ENCODE measurements at regions not wholly inside any gene's neighbourhood (a gene's known extent, or its start where the extent isn't known, plus 50 kb on each side); places are given as distances from the start of the nearest gene placed in this dataset.

DNA sequence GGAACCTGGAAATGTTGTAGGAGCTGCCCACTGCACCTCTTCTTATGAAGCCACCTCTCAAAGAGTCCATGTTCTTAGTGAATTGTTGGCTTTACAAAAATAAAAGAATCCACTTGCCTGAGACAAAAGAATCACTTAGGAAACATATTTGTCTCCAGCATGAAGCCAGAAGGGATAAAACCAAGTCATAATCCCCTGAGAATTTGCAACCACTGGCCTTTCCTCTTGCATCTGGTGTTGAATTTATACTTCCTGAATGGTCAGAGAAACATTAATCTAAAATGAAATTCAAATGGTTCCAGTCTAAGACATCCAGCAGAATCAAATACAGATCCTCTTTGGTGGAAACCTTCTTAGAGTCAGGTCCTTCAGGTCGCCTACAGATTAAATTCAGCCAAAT is 192.5 kb upstream of the ECI2 start:
- TF ChIP-seq, protein P1, sequence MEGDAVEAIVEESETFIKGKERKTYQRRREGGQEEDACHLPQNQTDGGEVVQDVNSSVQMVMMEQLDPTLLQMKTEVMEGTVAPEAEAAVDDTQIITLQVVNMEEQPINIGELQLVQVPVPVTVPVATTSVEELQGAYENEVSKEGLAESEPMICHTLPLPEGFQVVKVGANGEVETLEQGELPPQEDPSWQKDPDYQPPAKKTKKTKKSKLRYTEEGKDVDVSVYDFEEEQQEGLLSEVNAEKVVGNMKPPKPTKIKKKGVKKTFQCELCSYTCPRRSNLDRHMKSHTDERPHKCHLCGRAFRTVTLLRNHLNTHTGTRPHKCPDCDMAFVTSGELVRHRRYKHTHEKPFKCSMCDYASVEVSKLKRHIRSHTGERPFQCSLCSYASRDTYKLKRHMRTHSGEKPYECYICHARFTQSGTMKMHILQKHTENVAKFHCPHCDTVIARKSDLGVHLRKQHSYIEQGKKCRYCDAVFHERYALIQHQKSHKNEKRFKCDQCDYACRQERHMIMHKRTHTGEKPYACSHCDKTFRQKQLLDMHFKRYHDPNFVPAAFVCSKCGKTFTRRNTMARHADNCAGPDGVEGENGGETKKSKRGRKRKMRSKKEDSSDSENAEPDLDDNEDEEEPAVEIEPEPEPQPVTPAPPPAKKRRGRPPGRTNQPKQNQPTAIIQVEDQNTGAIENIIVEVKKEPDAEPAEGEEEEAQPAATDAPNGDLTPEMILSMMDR (IDR thresholded peaks at IDR 0.05; ENCODE audit: borderline replicate concordance, insufficient read depth, low read depth, low read length), result no peak
- H3K4me3 ChIP-seq (ENCODE audit: low read depth, low read length), result no peak overlapping the region

DNA sequence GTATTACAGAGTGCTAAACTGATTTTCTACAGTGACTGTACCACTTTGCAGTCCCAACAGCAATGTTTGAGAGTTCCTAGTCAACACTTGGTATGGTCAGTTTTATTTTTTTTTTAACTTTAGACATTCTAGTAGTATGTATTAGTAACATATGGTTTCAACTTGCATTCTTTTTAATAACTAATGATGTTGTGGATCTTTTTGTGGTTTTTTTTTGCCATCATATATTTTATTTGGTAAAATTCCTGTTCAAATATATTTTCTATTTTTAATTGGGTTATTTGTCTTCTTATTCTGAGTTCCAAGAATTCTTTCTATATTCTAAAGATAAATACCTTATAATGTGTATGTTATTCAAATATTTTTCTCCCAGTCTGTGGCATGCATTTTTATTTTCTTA is 189.4 kb upstream of the ECI2 start:
- no peak overlapping the region for H3K4me3 ChIP-seq (ENCODE audit: low read depth, low read length)
- TF ChIP-seq, protein P1 (IDR thresholded peaks at IDR 0.05; ENCODE audit: borderline replicate concordance, insufficient read depth, low read depth, low read length), result no peak

DNA sequence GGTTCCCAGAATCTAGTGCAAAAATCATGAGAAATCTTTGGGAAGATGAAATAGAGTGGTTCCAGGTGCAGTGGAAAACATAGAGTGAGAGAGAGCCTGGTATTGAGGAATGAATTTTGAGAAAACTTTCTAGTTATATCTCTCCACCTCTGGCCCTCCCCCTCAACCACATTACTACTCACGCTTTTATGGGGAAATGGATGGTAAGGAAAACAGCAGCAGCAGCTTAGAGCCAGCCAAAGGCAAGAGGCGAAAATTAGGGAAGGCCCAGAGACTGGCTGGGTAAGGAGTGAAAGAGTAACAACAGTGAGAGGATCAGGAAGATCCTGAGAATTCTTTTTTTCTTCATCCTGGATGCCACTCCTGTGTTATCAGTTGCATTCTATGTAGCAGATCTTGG is 187.9 kb upstream of the ECI2 start:
- no peak overlapping the region for H3K4me3 ChIP-seq (ENCODE audit: low read depth, low read length)
- TF ChIP-seq, protein P1 (IDR thresholded peaks at IDR 0.05; ENCODE audit: borderline replicate concordance, insufficient read depth, low read depth, low read length), result no peak

DNA sequence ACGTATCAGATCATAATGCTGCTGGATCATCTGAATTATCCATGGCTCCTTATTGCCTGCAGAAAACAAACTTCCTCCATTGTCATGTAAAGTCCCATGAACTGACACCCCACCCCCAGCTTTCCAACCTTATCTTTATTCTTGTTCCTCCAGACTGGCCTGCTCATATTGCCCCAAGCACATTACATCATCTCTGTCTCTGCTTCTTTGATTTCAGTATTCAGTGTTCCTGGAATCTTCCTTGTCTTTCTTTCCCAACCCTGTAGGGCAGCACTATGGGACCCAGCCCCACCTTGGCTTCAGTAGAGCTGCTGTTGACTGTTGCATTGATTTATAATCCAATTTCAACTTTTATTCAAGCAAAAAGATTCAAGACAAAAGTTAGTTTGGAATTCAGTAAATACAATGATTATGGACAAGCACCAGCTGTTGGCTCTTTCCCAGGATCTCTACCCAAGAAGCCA is 187.5 kb upstream of the ECI2 start:
- TF ChIP-seq, protein P1 (IDR thresholded peaks at IDR 0.05; ENCODE audit: borderline replicate concordance, insufficient read depth, low read depth, low read length), result no peak
- no peak overlapping the region for H3K4me3 ChIP-seq (ENCODE audit: low read depth, low read length)

DNA sequence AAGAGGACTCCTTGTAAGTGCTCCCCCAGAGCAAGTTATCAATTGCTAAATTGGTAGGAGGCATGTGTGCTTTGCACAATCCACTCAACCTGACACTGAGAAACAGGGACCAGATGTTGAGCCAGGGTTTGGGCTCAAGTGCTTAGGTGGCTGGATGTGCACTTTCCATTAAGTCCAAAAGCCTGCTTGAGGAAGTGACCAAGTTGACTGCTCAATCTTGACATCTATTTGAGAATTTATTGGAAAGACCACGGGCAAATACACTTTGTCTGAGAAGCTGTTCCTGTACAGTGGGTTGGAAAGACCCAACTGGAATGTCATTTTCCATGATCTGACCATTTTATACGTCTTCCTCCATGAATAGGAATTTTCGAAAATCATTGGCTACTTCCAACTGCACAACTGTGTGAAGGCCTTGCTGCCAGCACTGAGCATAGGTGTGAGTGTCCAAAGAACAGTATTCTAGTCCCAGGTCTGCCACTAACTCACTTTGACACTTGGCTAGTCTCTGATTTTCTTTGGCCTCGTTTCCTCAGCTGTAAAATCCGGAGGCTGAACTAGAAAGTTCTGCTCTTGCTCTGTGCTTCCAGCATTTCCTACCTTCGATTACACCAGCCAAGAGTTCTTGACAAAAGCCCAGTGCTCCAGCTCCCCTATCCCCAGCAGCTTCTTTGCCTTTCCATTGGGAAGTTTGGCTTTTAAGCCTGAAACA is 186.9 kb upstream of the ECI2 start:
- no peak overlapping the region for H3K4me3 ChIP-seq (ENCODE audit: low read depth, low read length)
- TF ChIP-seq, protein P1 (IDR thresholded peaks at IDR 0.05; ENCODE audit: borderline replicate concordance, insufficient read depth, low read depth, low read length), result no peak

DNA sequence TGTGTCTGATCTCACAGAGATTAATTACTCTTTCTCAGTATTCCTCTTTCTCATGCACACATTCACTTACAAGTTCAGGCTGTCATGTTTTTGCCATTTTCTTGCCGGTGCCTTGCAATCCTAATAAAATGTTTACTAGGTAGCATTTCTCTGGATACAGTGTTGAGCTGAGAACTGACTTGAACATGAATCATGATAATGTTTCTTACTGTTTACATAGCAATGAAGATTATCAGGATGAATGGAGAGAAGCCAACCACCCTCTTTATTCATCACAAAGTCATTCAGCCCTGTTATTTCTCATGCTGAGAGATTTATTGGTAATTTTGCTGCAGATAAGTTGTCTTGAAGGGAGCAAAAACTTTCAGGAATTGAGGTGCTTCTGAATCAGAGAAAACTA is 185.5 kb upstream of the ECI2 start:
- H3K4me3 ChIP-seq (ENCODE audit: low read depth, low read length), result no peak overlapping the region
- TF ChIP-seq, protein P1 (IDR thresholded peaks at IDR 0.05; ENCODE audit: borderline replicate concordance, insufficient read depth, low read depth, low read length), result no peak

DNA sequence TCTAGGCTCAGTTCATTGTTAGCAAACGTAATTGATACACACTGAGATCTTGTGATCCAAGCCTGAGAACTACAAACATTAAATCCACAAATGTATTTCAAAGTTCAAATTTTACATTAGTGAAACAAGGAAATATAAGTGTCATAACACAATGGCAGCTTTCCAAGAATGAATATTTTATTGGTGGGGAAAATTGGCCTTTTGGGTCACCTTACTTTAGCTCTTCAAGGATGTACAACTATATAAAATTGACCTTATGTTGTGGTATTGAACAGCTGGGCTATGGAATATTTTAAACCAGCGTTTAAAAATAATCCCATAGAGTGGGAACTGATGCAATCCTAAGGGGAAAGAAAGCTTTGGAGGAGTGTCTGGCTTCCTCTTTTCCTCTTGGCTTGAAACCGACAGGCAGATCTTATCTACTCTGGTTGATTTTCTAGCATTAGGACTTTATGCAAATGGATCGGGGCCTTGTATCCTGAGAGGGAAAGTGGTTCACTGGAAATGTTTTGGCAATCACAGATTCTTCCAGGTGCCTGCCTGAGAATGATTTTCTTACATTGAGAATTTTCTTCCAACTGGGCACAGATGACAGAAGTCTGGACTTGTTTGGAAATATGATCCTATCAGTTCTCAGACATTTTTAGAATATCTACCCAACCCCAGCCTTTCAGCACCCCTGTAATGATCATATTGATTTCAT is 184.8 kb upstream of the ECI2 start:
- no peak overlapping the region for H3K4me3 ChIP-seq (ENCODE audit: low read depth, low read length)
- TF ChIP-seq, protein P1 (IDR thresholded peaks at IDR 0.05; ENCODE audit: borderline replicate concordance, insufficient read depth, low read depth, low read length), result no peak

All from GM12875 (cell line).